Esophagus squamous epithelium (tissue), 4 donors: ENCODE measurements at regions not wholly inside any gene's neighbourhood (a gene's known extent, or its start where the extent isn't known, plus 50 kb on each side); places are given as distances from the start of the nearest gene placed in this dataset.

Experiments
- CTCF ChIP-seq, 6 experiments: fragments of 450-650 bp in 4 of 6; fragments of 200-600 bp in 2 of 6; sonication (generic) in 2 of 6; IDR thresholded peaks; one replicate each; pipeline ENCODE4 v1.5.1; 2016 to 2019; ENCODE audit warnings: antibody characterized with exemption in 6 of 6, mild to moderate bottlenecking in 4 of 6, moderate library complexity in 4 of 6
- POLR2A ChIP-seq, 4 donors: fragments of 450-650 bp; IDR thresholded peaks; one replicate each; pipeline ENCODE4 v1.6.1; 2017; ENCODE audit warnings: antibody characterized with exemption in 4 of 4, mild to moderate bottlenecking in 4 of 4, moderate library complexity in 3 of 4

- TF ChIP-seq CTCF (IDR thresholded peaks at IDR 0.05) (no peak), POLR2A (IDR thresholded peaks at IDR 0.05) (no peak)
These were observed 1507.6 kb downstream of the SLITRK1 start for GRCh38 chr13:82374719-82375118.
